Liver (tissue), 8 donors: ENCODE measurements at regions not wholly inside any gene's neighbourhood (a gene's known extent, or its start where the extent isn't known, plus 50 kb on each side); places are given as distances from the start of the nearest gene placed in this dataset.

Experiments
- DNase-seq: peaks from one replicate; pipeline ENCODE4 v3.0.0-alpha.2; 2017; ENCODE audit warnings: low spot score
- H3K27ac ChIP-seq, 2 donors: one replicate each; pipeline ENCODE4 v1.7.0; 2013; ENCODE audit warnings: inconsistent platforms in 2 of 2, low read length in 2 of 2, control low read depth in 1 of 2, low read depth in 1 of 2, mild to moderate bottlenecking in 1 of 2
- H3K27me3 ChIP-seq, 4 donors: one replicate each; pipeline versions ENCODE4 v1.6.1 to v1.7.0; 2013; ENCODE audit warnings: low read length in 3 of 4, inconsistent platforms in 1 of 4, mild to moderate bottlenecking in 1 of 4, moderate library complexity in 1 of 4; ENCODE audit not compliant: control insufficient read depth in 4 of 4, insufficient read depth in 4 of 4
- H3K36me3 ChIP-seq, 4 donors: one replicate each; pipeline versions ENCODE4 v1.6.1 to v1.7.0; 2013; ENCODE audit warnings: low read length in 3 of 4, mild to moderate bottlenecking in 3 of 4, low read depth in 1 of 4, moderate library complexity in 1 of 4; ENCODE audit not compliant: control insufficient read depth in 4 of 4, insufficient read depth in 3 of 4
- H3K4me1 ChIP-seq, 4 donors: one replicate each; pipeline versions ENCODE4 v1.6.1 to v1.7.0; 2013; ENCODE audit warnings: low read length in 3 of 4, mild to moderate bottlenecking in 3 of 4, moderate library complexity in 1 of 4; ENCODE audit not compliant: control insufficient read depth in 4 of 4, insufficient read depth in 4 of 4
- H3K4me3 ChIP-seq, 3 donors: one replicate each; pipeline versions ENCODE4 v1.6.1 to v1.7.0; 2013; ENCODE audit warnings: low read length in 3 of 3, control low read depth in 1 of 3, low read depth in 1 of 3, mild to moderate bottlenecking in 1 of 3
- H3K9ac ChIP-seq, 2 donors: one replicate each; pipeline ENCODE4 v1.7.0; 2013; ENCODE audit warnings: low read length in 2 of 2, mild to moderate bottlenecking in 2 of 2, moderate library complexity in 2 of 2, control low read depth in 1 of 2, low read depth in 1 of 2
- H3K9me3 ChIP-seq, 4 donors: one replicate each; pipeline versions ENCODE4 v1.6.1 to v1.7.0; 2013; ENCODE audit warnings: low read length in 3 of 4; ENCODE audit not compliant: control insufficient read depth in 4 of 4
- ATF3 ChIP-seq: IDR thresholded peaks from 2 replicates; pipeline ENCODE4 v1.6.1; 2016; ENCODE audit warnings: antibody characterized with exemption
- CTCF ChIP-seq: fragments of 150-350 bp; IDR thresholded peaks from 2 replicates; pipeline ENCODE4 v1.5.1; 2017; ENCODE audit warnings: improper control_type of control experiment, low read depth, low read length; ENCODE audit not compliant: missing input control
- FOXA2 ChIP-seq: IDR thresholded peaks from 2 replicates; pipeline ENCODE4 v1.6.1; 2016; ENCODE audit warnings: antibody characterized with exemption
- GABPA ChIP-seq, 2 donors: IDR thresholded peaks in 1 of 2; conservative IDR thresholded peaks in 1 of 2; 2 replicates each; pipeline ENCODE4 v1.6.1; 2016; ENCODE audit warnings: antibody characterized with exemption in 2 of 2, mild to moderate bottlenecking in 1 of 2, moderate library complexity in 1 of 2
- HNF4A ChIP-seq, 2 donors: conservative IDR thresholded peaks; 2 replicates each; pipeline ENCODE4 v1.6.1; 2016; ENCODE audit warnings: antibody characterized with exemption in 2 of 2, mild to moderate bottlenecking in 2 of 2
- HNF4G ChIP-seq: IDR thresholded peaks from 2 replicates; pipeline ENCODE4 v1.6.1; 2016; ENCODE audit warnings: antibody characterized with exemption
- JUND ChIP-seq, 2 donors: IDR thresholded peaks; 2 replicates each; pipeline ENCODE4 v1.6.1; 2016; ENCODE audit warnings: antibody characterized with exemption in 2 of 2
- MAX ChIP-seq: IDR thresholded peaks from 2 replicates; pipeline ENCODE4 v1.6.1; 2016; ENCODE audit warnings: antibody characterized with exemption
- NR2F2 ChIP-seq: IDR thresholded peaks from 2 replicates; pipeline ENCODE4 v1.6.1; 2016; ENCODE audit warnings: antibody characterized with exemption
- RAD21 ChIP-seq, 2 donors: IDR thresholded peaks; 2 replicates each; pipeline ENCODE4 v1.6.1; 2016; ENCODE audit warnings: antibody characterized with exemption in 2 of 2, mild to moderate bottlenecking in 2 of 2
- TAF1 ChIP-seq: conservative IDR thresholded peaks from 2 replicates; pipeline ENCODE4 v1.6.1; 2016; ENCODE audit warnings: antibody characterized with exemption, mild to moderate bottlenecking
- YY1 ChIP-seq: IDR thresholded peaks from 2 replicates; pipeline ENCODE4 v1.6.1; 2016; ENCODE audit warnings: antibody characterized with exemption, mild to moderate bottlenecking
- ZBTB33 ChIP-seq: IDR thresholded peaks from 2 replicates; pipeline ENCODE4 v1.6.1; 2016; ENCODE audit warnings: antibody characterized with exemption
- WGBS: extraction: QIAGEN DNeasy Blood & Tissue Kit; methylation state at CpG from one replicate; pipeline ENCODE4 v1.1.7; 2013; 5-methylcytosine and 5-hydroxymethylcytosine counted together
- donor health status: healthy.
- donor health status: healthy.
- donor health status: healthy.
- donor health status: healthy.
- donor health status: healthy.

GRCh38 chr4:128484896-128485295 is 197.3 kb upstream of the PGRMC2 start:
- no peaks in the 10 kb centered on the region for H3K9me3 ChIP-seq
- H3K36me3 ChIP-seq = no peaks in the 10 kb centered on the region
- H3K27me3 ChIP-seq = no peaks in the 10 kb centered on the region
- TF ChIP-seq NR2F2 (no peak), GABPA (IDR thresholded peaks at IDR 0.05 in 1 of 2, conservative IDR thresholded peaks at IDR 0.05 in 1 of 2) (no peak), YY1 (no peak), MAX (no peak), FOXA2 (no peak), JUND (IDR thresholded peaks at IDR 0.05) (no peak), CTCF (no peak), ATF3 (no peak), TAF1 (no peak), HNF4A (conservative IDR thresholded peaks at IDR 0.05) (no peak), RAD21 (IDR thresholded peaks at IDR 0.05) (no peak), HNF4G (no peak), ZBTB33 (no peak)
- DNase-seq = no peak
- H3K4me1 ChIP-seq = peaks cover 0 to 13% (median 8%) of the 10 kb centered on the region in 4 donors
- no peak overlapping the region for H3K9ac ChIP-seq
- no peak overlapping the region for H3K27ac ChIP-seq
- no peak overlapping the region for H3K4me3 ChIP-seq

GRCh38 chr4:128483816-128484215 is 196.2 kb upstream of the PGRMC2 start:
- Histone ChIP-seq H3K36me3 (no peaks in the 10 kb centered on the region), H3K4me3 (no peak overlapping the region), H3K9me3 (no peaks in the 10 kb centered on the region), H3K4me1 (peaks cover 0 to 11% (median 8%) of the 10 kb centered on the region in 4 donors), H3K9ac (no peak overlapping the region), H3K27ac (no peak overlapping the region), H3K27me3 (no peaks in the 10 kb centered on the region)
- WGBS = 85% methylated on average over 2 of the region's 2 CpGs
- no peak for DNase-seq
- TF ChIP-seq NR2F2 = no peak
- TF ChIP-seq GABPA (IDR thresholded peaks at IDR 0.05 in 1 of 2, conservative IDR thresholded peaks at IDR 0.05 in 1 of 2) = no peak

- Histone ChIP-seq H3K9me3 (no peaks in the 10 kb centered on the region), H3K27ac (no peak overlapping the region), H3K4me1 (peaks cover 0 to 4% (median 2%) of the 10 kb centered on the region in 4 donors), H3K36me3 (no peaks in the 10 kb centered on the region), H3K9ac (no peak overlapping the region), H3K27me3 (no peaks in the 10 kb centered on the region), H3K4me3 (no peak overlapping the region)
- no peak for DNase-seq
- TF ChIP-seq MAX (no peak), GABPA (IDR thresholded peaks at IDR 0.05 in 1 of 2, conservative IDR thresholded peaks at IDR 0.05 in 1 of 2) (no peak), JUND (IDR thresholded peaks at IDR 0.05) (no peak), NR2F2 (no peak)
- 97% methylated on average over 2 of the region's 2 CpGs for WGBS
These were observed 195.4 kb upstream of the PGRMC2 start for GRCh38 chr4:128483041-128483440.
